ENCODE measurements at regions not wholly inside any gene's neighbourhood (a gene's known extent, or its start where the extent isn't known, plus 50 kb on each side); places are given as distances from the start of the nearest gene placed in this dataset.
A peak's percentile ranks its signal among the peaks of the same experiment; 100 is the strongest.
"Not testable (repeated sequence)": the region's sequence is repeated elsewhere in the genome, so short reads cannot be mapped to it uniquely, and the experiment has no call there.

DNA sequence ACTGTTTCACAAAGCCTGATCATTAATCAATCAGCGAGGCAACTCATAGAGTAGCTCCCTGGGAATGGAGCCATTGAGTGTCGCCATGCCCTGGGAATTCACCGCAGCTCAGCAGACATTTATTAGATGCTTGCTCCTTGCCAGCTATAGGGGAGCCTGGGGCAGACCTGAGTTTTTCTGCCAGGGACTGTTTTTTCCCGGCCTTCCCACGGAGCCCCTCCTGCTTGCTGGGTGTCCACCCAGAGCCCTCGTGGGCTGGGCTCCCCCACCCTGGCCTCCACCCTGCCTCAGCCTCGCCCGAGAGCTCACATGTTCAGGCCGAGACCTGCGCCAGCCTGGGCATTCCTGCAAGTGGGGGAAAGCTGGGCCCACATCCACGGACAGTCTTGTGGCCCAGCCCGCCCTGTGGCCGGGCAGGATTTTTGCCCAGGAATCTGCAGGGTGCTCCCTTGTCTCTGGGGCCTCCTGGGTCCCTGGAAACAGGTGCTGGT is 64.9 kb downstream of the SMIM38 start:
- ATAC-seq (ENCODE audit: low FRiP score) (no peak), DNase-seq (ENCODE audit: low spot score) (peak; percentile 15)
- TF ChIP-seq, protein P1, sequence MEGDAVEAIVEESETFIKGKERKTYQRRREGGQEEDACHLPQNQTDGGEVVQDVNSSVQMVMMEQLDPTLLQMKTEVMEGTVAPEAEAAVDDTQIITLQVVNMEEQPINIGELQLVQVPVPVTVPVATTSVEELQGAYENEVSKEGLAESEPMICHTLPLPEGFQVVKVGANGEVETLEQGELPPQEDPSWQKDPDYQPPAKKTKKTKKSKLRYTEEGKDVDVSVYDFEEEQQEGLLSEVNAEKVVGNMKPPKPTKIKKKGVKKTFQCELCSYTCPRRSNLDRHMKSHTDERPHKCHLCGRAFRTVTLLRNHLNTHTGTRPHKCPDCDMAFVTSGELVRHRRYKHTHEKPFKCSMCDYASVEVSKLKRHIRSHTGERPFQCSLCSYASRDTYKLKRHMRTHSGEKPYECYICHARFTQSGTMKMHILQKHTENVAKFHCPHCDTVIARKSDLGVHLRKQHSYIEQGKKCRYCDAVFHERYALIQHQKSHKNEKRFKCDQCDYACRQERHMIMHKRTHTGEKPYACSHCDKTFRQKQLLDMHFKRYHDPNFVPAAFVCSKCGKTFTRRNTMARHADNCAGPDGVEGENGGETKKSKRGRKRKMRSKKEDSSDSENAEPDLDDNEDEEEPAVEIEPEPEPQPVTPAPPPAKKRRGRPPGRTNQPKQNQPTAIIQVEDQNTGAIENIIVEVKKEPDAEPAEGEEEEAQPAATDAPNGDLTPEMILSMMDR (IDR thresholded peaks at IDR 0.05), result no peak

DNA sequence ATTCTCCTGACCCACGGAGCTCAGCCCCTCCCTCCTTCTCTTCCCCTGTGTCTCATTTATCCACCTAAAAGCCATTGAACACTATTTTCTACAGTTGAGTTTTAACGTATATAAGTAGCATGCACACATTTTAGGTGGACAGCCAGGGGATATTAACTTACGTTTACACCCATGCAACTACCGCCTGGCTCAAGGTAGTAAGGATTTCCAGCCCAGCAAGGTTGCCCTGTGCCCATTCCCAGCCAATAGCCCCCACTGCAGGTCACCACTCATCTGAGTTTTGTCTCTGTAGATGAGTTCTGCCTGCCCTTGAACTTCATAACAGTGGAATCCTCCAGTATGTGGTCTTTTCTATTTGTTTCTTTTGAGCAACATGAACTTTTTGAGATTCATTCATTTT is 65.4 kb downstream of the SMIM38 start:
- TF ChIP-seq, protein P1 (IDR thresholded peaks at IDR 0.05), result no peak
- peak; percentile 6 for DNase-seq (ENCODE audit: low spot score)
- ATAC-seq (ENCODE audit: low FRiP score), result no peak

DNA sequence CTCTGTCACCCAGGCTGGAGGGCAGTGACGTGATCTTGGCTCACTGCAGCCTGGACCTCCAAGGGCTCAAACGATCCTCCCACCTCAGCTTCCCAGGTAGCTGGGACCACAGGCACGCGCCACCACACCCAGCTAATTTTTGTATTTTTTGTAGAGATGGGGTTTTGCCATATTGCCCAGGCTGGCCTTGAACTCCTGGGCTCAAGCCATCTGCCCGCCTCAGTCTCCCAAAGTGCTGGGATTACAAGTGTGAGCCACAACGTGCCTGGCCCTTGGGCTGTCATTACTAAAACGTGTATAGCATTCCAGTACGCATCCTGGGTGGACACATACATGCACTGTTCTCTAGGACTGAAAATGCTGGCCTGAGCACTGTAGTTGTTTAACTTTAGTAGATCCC is 65.9 kb downstream of the SMIM38 start:
- DNase-seq (ENCODE audit: low spot score); ATAC-seq (ENCODE audit: low FRiP score): not testable (repeated sequence)

DNA sequence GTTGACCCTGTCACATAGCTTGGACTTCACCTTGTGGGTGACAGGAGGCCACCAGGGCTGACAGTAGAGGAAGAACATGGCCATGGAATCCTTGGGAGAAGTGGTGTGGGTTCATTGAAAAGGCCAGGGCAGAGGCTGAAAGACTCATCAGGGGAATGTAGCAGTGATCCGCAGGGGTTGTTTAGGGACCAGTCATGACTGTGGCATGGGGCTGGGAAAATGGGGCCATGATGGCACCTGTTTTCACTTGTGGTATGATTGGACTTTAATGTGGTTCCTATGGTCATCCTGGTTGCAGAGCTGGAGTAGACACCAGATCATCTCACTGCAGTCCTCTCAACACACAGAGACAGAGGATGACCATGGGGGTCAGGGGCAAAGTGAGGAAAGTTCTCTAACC is 66.7 kb upstream of the MYEOV start:
- ATAC-seq (ENCODE audit: low FRiP score), result no peak
- TF ChIP-seq, protein P1 (IDR thresholded peaks at IDR 0.05), result no peak
- DNase-seq (ENCODE audit: low spot score), result no peak

DNA sequence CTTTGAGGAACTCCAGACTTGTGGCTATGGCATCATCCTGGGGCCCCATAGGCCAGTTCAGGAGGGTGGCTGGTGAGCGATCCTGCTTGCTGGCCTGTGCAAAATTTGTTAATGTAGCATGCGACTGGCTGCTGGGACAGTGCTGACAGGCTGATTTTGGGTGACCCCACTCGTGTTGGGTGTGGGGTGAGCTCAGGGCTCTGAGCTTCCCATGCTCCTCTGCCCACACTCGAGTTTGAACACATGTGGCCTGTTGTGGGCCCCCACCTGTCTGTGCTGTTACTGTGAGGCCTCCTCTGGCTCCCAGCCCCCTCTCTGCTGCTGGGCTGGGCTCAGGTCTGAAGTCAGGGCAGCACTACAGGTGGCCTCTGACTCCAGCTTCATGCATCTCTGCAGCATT is 64.4 kb upstream of the MYEOV start:
- DNase-seq (ENCODE audit: low spot score) (no peak), ATAC-seq (ENCODE audit: low FRiP score) (no peak)
- TF ChIP-seq, protein P1 (IDR thresholded peaks at IDR 0.05), result no peak

DNA sequence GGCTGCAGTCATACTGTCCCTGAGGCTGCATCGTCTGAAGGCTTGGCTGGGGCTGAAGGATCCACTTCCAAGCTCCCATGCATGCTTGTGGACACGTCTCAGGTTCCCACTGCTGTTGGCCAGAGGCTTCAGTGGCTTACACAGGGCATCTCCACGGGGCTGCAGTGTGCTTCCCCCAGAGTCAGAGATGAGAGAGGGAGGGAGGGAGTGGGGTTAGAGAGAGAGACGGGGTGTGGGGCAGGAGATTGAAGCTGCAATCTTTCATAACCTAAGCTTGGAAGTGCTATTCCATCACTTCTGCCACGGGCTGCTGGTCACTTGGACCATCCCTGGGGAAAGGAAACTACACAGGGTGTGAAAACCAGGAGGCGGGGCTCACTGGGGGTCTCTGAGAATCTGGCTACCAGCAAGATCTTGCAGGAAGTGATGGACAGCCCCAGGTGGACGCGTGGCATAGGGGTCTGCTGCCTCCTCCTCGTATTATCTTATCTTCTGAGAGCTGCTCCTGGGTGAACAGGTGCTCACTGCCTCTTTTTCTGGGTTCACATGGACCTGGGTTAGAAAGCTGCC is 63.0 kb upstream of the MYEOV start:
- ATAC-seq (ENCODE audit: low FRiP score) (no peak), DNase-seq (ENCODE audit: low spot score) (no peak)
- TF ChIP-seq, protein P1 (IDR thresholded peaks at IDR 0.05), result no peak

DNA sequence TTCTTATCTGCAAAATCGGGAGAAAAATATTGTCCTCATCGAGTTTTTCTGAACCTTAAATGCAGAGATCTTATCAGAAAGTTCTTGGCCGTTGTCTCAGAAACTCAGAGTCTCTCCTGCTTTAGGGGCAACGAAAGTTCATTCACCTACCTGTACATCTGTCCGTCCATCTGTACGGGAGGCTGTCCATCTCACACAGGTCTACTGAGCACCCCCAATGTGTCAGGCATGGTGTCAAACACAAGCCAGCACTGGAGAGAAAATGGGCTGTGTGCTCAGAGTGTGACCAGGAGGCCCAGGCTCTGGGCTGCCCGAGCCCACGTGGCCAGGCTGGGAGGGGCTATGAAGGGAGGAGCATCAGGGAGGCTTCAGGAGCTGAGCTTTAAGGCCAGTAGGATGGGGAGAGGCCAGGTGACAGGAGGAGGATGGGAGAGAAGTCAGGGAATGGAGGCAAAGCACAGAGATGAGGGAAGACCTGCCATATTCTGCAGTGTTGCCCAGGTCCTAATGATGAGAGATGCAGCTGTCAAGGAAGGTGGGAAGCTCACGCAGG is 62.4 kb upstream of the MYEOV start:
- ATAC-seq (ENCODE audit: low FRiP score) (no peak), DNase-seq (ENCODE audit: low spot score) (no peak)

More for the DNA sequence above, 62.4 kb upstream of the MYEOV start:
- TF ChIP-seq, protein P1 (IDR thresholded peaks at IDR 0.05), result no peak
